GM21360 (cell line): ENCODE measurements at regions not wholly inside any gene's neighbourhood (a gene's known extent, or its start where the extent isn't known, plus 50 kb on each side); places are given as distances from the start of the nearest gene placed in this dataset.

Experiments used
- ATAC-seq: cut with Tn5 transposase; IDR thresholded peaks from one replicate; pipeline ENCODE4 v1.9.1; 2021; ENCODE audit warnings: mild to moderate bottlenecking, moderate library complexity; ENCODE audit not compliant: unreplicated experiment

- no peak for ATAC-seq
Measured at GRCh38 chr4:24476282-24476681, 108.1 kb downstream of the DHX15 start.

DNA sequence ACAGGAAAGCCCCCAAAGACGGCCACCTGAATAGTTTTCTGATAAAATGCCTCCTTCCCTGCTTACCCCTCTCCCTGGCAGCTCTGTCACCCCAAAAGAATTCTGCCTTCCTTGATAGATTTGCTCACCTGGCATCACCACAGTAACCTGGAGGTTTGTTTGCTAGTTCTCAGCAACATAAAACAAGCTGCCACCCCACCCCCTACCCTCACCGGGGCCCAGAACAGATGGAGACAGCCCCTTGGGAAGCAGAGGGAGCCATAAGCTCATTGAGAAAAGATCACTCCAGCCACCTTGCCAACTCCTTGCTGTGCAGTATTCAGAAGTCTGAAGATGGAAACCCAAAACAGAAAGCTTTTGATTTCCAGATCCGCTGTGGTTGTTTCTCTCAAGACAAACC is 108.6 kb downstream of the DHX15 start:
- no peak for ATAC-seq

DNA sequence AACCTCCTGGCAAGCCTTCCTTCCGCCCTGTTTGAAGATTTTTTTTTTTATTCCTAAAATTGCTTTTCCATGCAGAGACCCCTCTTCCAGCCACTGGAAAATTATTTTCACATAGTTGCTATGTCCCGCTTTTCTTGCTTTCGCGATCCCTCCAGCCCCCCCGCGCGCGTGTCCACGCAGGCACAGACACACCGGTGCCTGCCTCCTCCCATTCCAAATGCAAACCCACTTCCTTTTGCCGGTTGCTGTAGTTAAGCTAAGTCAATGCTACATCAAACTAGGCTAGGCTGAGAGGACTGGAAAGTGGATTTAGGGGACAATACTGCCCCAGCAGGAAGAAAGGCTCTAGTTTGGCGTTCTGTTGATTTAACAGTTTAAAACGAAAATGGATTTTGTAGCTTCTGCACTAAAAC is 111.0 kb downstream of the DHX15 start:
- ATAC-seq, result no peak

GRCh38 chr4:24472514-24473308 is 111.6 kb downstream of the DHX15 start:
- peak; percentile 68 for ATAC-seq

GRCh38 chr4:24472161-24472510 is 112.2 kb downstream of the DHX15 start:
- no peak for ATAC-seq

DNA sequence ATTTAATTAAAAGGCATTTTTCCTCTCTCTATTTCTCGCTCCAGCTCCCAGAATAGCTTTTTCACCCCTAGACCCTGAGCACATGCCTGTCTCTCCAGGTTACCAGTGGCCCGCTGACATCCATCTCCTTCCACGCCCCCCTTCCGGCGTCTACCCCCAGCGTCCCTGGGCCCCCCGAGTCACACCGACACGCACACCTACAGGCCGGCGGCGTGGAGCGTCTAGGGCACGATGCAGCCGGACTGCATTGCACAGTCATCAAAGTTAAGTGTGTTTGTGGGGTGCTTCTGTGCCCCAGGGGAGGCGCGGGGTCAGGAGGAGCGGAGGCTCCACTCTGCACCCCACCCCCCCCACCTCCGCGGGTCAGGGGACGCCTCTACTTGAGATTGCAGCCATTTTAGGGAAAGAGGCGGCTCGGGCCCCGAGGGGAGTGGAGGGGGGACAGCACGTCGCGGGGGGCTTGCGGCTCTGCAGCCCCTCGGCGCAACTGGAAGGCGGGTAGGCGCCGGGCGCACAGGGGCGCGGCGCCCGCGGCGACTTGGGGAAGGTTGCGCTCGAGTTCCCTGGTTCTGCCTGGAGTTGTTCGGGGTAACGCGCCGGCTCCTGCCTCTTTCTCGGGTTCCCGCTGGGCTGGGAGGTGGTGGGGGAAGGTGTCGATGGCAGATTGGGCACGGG is 112.7 kb downstream of the DHX15 start:
- ATAC-seq, result no peak

DNA sequence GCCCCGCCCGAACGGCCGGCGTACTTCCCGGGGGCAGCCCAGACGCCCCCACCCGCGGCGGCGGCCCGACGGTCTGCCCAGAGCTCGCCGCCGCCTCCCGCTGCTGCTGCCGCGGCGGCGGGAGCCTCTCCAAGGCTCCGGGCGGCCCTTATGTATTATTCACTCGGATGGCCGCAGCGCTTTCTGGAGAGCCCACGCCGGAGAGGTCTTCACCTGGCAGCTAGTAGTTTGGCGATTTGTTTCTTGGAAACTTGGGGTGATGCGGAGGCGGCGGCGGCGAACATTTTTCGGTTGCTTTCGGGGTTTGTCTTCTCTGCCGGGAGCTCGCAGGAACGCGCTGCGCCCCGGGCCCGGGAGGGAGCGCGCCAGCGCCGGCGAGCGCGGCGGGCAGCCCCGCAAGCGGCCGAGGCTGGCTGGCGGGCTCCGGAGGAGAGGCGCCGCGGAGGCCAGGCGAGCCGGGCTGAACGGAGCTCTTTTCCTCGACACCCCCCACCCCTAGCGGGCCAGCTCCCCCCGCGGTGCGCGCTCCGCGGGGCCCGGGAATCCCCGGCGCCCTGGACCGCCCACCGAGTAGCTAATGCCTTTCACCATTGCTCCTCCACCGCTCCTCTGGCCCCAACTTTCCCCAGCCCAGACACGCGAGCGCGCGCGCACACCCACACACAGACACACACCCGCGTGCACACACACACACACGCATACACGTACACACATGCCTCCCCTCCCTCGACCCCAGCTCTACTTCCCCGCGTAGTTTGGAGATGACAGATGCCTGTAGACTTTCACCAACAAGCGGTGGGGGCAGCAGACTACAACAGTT is 113.5 kb downstream of the DHX15 start:
- ATAC-seq, result no peak

GRCh38 chr4:24468071-24468470 is 116.3 kb downstream of the DHX15 start:
- ATAC-seq, result no peak

DNA sequence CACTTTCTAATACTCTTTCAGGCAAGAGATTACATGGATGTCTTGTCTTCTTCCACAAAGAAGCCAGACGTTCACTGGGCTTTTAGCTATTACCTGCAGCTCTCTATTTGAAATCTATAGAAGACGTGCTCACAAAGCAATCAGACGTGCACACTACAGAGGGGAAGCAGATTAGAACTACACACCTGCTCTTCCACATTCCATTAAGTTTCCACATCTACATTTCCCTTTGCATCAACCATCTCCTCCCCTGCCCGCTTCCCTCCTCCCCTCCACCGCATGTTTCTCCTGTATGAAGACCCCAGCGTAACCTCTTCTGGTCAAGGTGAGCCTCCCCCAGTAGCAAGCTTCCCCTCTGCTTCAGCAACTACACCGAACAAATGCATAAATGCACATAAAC is 119.8 kb downstream of the DHX15 start:
- ATAC-seq, result no peak

- ATAC-seq, result no peak
Measured at GRCh38 chr4:24456431-24456830, 127.9 kb downstream of the DHX15 start.

DNA sequence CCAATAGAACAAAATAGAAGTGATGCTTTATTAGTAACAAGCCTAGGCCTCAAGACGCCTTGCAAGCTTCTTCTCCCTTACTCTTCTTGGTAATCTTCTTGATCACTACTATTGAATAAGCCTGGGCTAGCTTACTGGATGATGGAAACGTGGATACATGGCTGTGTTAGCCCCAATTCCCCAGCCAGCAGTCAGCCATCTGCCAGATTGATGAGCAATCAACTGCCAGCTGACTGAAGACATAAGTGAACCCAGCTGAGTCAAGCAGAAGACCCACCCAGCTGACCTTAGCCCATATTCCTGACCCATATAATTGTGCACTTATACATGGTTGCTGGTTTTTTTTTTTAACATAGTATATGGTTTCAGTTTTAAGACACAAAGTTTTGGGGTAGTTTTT is 130.4 kb downstream of the DHX15 start:
- no peak for ATAC-seq

- no peak for ATAC-seq
Measured at GRCh38 chr4:24451870-24452269, 132.5 kb downstream of the DHX15 start.

GRCh38 chr4:24443200-24443599 is 141.2 kb downstream of the DHX15 start:
- no peak for ATAC-seq

DNA sequence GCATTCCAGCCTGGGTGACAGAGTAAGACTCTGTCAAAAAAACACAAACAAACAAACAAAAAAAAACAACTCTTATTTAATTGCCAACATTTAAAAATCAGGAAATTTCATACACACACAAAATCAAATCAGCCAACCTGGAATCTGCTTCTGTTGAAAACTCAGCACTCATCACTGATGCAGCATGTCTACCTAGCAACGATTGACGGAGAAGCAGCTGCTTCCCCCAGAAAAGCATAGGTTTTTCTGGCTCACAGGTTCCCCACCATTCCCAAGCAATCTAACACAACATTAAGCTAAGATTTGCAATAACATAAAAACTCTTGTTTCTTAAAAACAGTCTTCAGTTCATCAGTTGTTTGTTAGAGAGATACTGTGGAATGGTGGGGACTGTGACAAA is 143.6 kb downstream of the DHX15 start:
- no peak for ATAC-seq

GRCh38 chr4:24434241-24434640 is 150.1 kb downstream of the DHX15 start:
- no peak for ATAC-seq

DNA sequence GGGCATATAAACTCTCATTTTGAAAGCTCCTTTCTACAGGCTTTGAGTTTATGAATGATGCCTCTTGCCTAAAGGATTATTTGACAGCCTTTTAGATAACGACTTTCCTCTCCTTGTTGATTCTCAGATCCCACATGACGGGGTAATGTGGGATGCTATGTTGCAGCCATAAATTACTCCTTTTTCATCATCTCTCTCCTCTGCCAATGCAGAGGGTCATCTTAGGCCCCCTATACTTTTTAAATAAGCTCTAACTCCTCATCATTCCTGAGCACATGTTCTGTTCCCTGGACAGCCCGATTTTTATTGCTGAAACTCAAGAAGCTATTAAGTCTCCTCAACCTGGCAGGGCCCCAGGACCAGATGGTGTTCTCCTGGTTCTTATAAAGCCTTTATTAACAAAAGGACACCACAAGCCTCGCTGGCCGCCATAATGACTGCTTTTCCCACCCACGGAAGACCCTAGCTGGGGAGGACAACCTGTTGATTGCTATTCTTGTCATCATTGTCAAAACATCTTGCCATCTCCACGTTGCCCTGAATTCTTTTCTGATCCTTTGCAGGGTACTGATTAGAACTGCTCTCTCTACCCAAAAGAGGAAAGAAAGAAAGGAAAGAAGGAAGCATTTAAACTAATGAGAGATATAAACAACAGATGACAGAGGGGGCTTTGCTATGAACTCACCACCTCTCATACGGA is 150.7 kb downstream of the DHX15 start:
- no peak for ATAC-seq

- ATAC-seq, result no peak
Measured at GRCh38 chr4:24428850-24429249, 155.5 kb downstream of the DHX15 start.

GRCh38 chr4:24426557-24426956 is 157.8 kb downstream of the DHX15 start:
- no peak for ATAC-seq

GRCh38 chr4:24425863-24426262 is 158.5 kb downstream of the DHX15 start:
- ATAC-seq, result no peak

DNA sequence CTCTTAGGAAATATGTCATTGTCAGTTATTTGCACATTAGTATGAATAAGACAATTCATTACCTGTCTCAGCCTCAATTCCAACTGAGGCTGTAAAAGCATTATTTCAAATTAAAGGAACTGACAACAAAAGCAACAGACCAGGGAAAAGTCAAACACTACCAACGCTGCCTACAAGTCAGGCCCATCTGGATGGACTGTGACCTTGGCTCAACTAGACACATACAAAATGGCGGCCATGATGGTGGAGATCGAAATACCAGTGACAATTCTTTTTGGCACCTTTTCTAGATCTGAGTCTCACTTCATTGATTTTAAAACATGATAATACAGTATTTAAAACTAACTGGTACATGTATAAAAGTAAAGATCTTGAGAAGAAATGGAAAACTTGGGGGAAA is 160.7 kb downstream of the DHX15 start:
- ATAC-seq, result no peak

- no peak for ATAC-seq
Measured at GRCh38 chr4:24422644-24423043, 161.7 kb downstream of the DHX15 start.
